CD4-positive, alpha-beta memory T cell (primary cell): ENCODE measurements at regions not wholly inside any gene's neighbourhood (a gene's known extent, or its start where the extent isn't known, plus 50 kb on each side); places are given as distances from the start of the nearest gene placed in this dataset.
A peak's percentile ranks its signal among the peaks of the same experiment; 100 is the strongest.
"Not testable (repeated sequence)": the region's sequence is repeated elsewhere in the genome, so short reads cannot be mapped to it uniquely, and the experiment has no call there.

ENCODE experiments used
- CTCF ChIA-PET: fragments of 350-600 bp; sonication (Branson Sonifier 250); formaldehyde crosslinking; loops from one replicate; lab custom pipeline; 2021; ENCODE audit warnings: inconsistent platforms; ENCODE audit not compliant: partially characterized antibody; lab: Charles Lee
- POLR2A ChIA-PET: fragments of 350-600 bp; sonication (Branson Sonifier 250); formaldehyde crosslinking; loops from one replicate; lab custom pipeline; 2021; ENCODE audit not compliant: partially characterized antibody; lab: Charles Lee
- DNase-seq, 5 donors: peaks; one replicate each; pipeline versions ENCODE4 v3.0.0 to v3.0.0-alpha.2; 2020 to 2022; ENCODE audit warnings: mixed read lengths in 1 of 5
- H3K27ac ChIP-seq: one replicate; pipeline ENCODE4 v1.7.0; 2013; ENCODE audit warnings: low read depth, low read length
- H3K27me3 ChIP-seq: 2 replicates; pipeline ENCODE4 v1.7.0; 2013; ENCODE audit warnings: mild to moderate bottlenecking, low read length, moderate library complexity; ENCODE audit not compliant: insufficient read depth
- H3K36me3 ChIP-seq: 2 replicates; pipeline ENCODE4 v1.7.0; 2013; ENCODE audit warnings: mild to moderate bottlenecking, low read length, moderate library complexity; ENCODE audit not compliant: insufficient read depth
- H3K4me1 ChIP-seq: 2 replicates; pipeline ENCODE4 v1.7.0; 2013; ENCODE audit warnings: mild to moderate bottlenecking, low read length, moderate library complexity; ENCODE audit not compliant: insufficient read depth
- H3K4me3 ChIP-seq, 2 donors: one replicate each; pipeline ENCODE4 v1.7.0; 2013; ENCODE audit warnings: low read length in 2 of 2, mild to moderate bottlenecking in 1 of 2
- H3K9me3 ChIP-seq, 2 donors: one replicate each; pipeline ENCODE4 v1.7.0; 2013; ENCODE audit warnings: low read length in 2 of 2, control low read depth in 1 of 2; ENCODE audit not compliant: control insufficient read depth in 1 of 2
- H3K27ac Mint-ChIP-seq, 7 donors: one replicate each; pipeline ENCODE4 v1.8.0; 2020 to 2021; ENCODE audit warnings: mixed read lengths in 7 of 7, mild to moderate bottlenecking in 6 of 7, inconsistent platforms in 3 of 7, moderate library complexity in 3 of 7
- H3K27me3 Mint-ChIP-seq, 2 donors: one replicate each; pipeline ENCODE4 v1.8.0; 2020 to 2021; ENCODE audit warnings: mixed read lengths in 2 of 2
- H3K36me3 Mint-ChIP-seq, 2 donors: one replicate each; pipeline ENCODE4 v1.8.0; 2020 to 2021; ENCODE audit warnings: mixed read lengths in 2 of 2, inconsistent platforms in 1 of 2, mild to moderate bottlenecking in 1 of 2
- H3K4me1 Mint-ChIP-seq, 4 donors: one replicate each; pipeline ENCODE4 v1.8.0; 2020 to 2021; ENCODE audit warnings: mixed read lengths in 4 of 4, mild to moderate bottlenecking in 1 of 4
- H3K4me3 Mint-ChIP-seq, 8 donors: one replicate each; pipeline ENCODE4 v1.8.0; 2020 to 2021; ENCODE audit warnings: mixed read lengths in 8 of 8, mild to moderate bottlenecking in 7 of 8, moderate library complexity in 6 of 8, inconsistent platforms in 3 of 8
- H3K9me3 Mint-ChIP-seq, 8 donors: one replicate each; pipeline ENCODE4 v1.8.0; 2020 to 2021; ENCODE audit warnings: mixed read lengths in 8 of 8, mild to moderate bottlenecking in 5 of 8, inconsistent platforms in 3 of 8, moderate library complexity in 1 of 8
- intact Hi-C: fragments of 100-400 bp; cut with micrococcal nuclease; formaldehyde crosslinking; loops from one replicate; pipeline ENCODE4 v1.15.1; 2023

DNA sequence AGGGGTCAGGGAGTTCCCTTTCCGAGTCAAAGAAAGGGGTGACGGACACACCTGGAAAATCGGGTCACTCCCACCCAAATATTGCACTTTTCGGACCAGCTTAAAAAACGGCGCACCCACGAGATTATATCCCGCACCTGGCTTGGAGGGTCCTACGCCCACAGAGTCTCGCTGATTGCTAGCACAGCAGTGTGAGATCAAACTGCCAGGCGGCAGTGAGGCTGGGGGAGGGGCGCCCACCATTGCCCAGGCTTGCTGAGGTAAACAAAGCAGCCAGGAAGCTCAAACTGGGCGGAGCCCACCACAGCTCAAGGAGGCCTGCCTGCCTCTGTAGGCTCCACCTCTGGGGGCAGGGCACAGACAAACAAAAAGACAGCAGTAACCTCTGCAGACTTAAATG lies 88.8 kb upstream of the IFNG-AS1 start:
- H3K27me3 ChIP-seq, intact Hi-C loops, H3K4me3 ChIP-seq, H3K4me1 ChIP-seq, POLR2A ChIA-PET, H3K27ac Mint-ChIP-seq, H3K9me3 ChIP-seq, H3K27me3 Mint-ChIP-seq, H3K27ac ChIP-seq, H3K36me3 ChIP-seq, H3K36me3 Mint-ChIP-seq: not testable (repeated sequence)
- Mint-ChIP-seq H3K4me3 (peak overlapping the region in 1 of 8 donors; percentile 61), H3K4me1 (peaks cover 0 to 11% (median 3%) of the 10 kb centered on the region in 4 donors), H3K9me3 (peaks cover 0 to 11% (median 6%) of the 10 kb centered on the region in 8 donors)
- CTCF ChIA-PET = interaction anchor here (1.1 kb wide), 1 partner anchor 27 kb away, joined by 3 read pairs; no protein-coding TSS in a partner anchor
- DNase-seq = peak in 4 of 5 donors; percentile 3 to 32 (median 20)

DNA sequence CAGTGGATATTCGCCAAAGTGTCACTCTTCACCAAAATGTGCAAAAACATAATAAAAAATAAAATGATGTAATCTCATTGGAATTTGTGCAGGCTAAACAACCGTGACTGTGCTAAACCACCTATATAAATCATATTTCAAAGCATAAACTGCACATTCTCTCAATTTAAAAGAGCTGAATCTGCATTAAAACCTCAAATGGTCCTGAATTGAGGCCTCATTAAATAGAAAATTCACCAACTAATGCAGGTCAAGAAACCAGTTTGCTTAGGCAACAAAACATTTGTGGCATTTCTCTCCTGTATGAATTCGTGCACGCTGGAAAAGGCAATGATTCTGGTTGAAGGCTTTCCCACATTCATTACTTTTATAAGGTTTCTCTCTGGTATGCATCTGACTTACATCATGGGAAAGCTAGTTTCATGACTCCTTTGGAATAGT lies 80.1 kb upstream of the IFNG-AS1 start:
- Mint-ChIP-seq H3K9me3 (peaks cover 0 to 2% (median 0%) of the 10 kb centered on the region in 8 donors), H3K27ac (no peak overlapping the region), H3K4me3 (no peak overlapping the region), H3K36me3 (no peaks in the 10 kb centered on the region), H3K27me3 (peaks cover 0 to 8% of the 10 kb centered on the region in 2 donors), H3K4me1 (no peaks in the 10 kb centered on the region)
- CTCF ChIA-PET = interaction anchor here (0.8 to 1.3 kb wide), 3 partner anchors 20 to 553 kb away, joined by 3 read pairs; no protein-coding TSS in a partner anchor
- H3K27me3 ChIP-seq = no peaks in the 10 kb centered on the region
- no peaks in the 10 kb centered on the region for H3K36me3 ChIP-seq
- no peaks in the 10 kb centered on the region for H3K4me1 ChIP-seq
- DNase-seq = no peak
- intact Hi-C loops = no loop called here
- no peaks in the 10 kb centered on the region for H3K9me3 ChIP-seq
- no peak overlapping the region for H3K4me3 ChIP-seq
- H3K27ac ChIP-seq = no peak overlapping the region
- POLR2A ChIA-PET = no interaction called here

DNA sequence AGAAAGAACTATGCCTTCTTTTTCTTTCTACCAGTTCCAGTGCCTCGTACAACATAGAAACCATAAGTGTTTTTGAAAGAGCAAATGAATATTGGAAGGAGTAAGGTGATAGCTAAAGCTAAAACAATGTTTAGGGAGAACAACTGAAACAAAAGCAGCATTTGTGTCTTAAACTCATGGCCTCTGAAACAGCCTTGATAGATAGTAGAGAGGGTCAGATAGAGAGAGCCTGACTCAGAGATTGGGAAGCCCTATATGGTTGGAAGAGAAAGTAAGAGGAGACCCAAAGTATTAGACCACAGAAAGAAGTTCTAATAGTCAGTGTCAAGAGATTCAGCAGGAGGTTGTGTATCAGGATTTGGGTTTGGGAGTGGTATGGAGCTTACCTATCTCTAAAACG lies 79.6 kb upstream of the IFNG-AS1 start:
- no peaks in the 10 kb centered on the region for H3K4me1 Mint-ChIP-seq
- H3K9me3 Mint-ChIP-seq = peaks cover 0 to 2% (median 0%) of the 10 kb centered on the region in 8 donors
- ChIA-PET POLR2A (no interaction called here), CTCF (interaction anchor here (0.8 to 1.1 kb wide), 2 partner anchors 21 to 554 kb away, joined by 3 read pairs; no protein-coding TSS in a partner anchor)
- peaks cover 0 to 12% of the 10 kb centered on the region in 2 donors for H3K27me3 Mint-ChIP-seq
- intact Hi-C loops = no loop called here
- H3K4me3 Mint-ChIP-seq = no peak overlapping the region
- DNase-seq = no peak
- Histone ChIP-seq H3K36me3 (no peaks in the 10 kb centered on the region), H3K4me3 (no peak overlapping the region), H3K27me3 (no peaks in the 10 kb centered on the region), H3K4me1 (no peaks in the 10 kb centered on the region), H3K27ac (no peak overlapping the region), H3K9me3 (no peaks in the 10 kb centered on the region)
- no peaks in the 10 kb centered on the region for H3K36me3 Mint-ChIP-seq
- no peak overlapping the region for H3K27ac Mint-ChIP-seq

DNA sequence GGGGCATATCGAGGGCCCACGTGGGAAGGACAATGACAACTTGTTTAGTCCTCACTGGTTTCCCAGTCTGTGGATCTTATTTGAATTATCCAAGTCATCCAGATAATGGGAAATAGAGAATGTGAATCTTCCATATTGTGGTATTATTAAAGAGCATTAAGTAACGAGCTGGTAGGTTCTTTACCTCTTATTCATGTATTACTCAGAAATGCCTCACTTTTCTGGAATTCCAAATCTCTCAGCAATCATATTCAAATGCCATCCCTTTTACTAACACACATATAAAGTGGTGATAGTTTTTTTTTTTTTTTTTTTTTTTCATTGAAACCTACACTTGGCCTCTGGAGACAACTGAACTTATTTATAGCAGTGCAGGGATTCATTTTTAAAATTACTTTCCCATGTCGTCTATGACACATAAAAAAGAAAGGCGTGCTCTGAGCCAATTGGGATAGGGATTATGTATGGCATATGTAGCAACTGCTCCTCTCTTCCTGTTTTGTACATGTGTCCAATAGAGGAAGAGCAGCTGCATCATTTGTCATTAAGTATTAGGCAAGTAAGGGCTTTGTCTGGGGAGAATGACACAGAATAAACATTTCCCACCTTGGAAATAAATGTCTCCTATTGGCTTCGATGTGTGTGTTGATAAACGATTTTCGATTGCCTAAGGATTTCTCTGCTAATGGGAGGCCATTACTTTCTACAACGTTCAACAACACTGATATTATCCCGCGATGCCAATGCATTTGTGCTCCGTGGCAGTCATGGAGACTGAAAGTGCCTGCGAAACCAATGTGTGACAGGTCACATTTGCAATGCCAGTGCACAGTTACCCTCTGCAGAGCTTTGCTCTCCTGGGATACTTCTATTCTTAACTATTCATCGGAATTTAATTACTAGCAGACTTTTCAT lies 78.6 kb upstream of the IFNG-AS1 start:
- Mint-ChIP-seq H3K4me3 (no peak overlapping the region), H3K27me3 (peaks cover 0 to 12% of the 10 kb centered on the region in 2 donors), H3K9me3 (peaks cover 0 to 2% (median 0%) of the 10 kb centered on the region in 8 donors), H3K4me1 (no peaks in the 10 kb centered on the region), H3K36me3 (no peaks in the 10 kb centered on the region), H3K27ac (no peak overlapping the region)
- Histone ChIP-seq H3K4me3 (no peak overlapping the region), H3K27me3 (no peaks in the 10 kb centered on the region), H3K27ac (no peak overlapping the region), H3K9me3 (no peaks in the 10 kb centered on the region), H3K4me1 (no peaks in the 10 kb centered on the region), H3K36me3 (no peaks in the 10 kb centered on the region)
- intact Hi-C loops = no loop called here
- ChIA-PET POLR2A (interaction anchor here (1.2 kb wide), 1 partner anchor 15 kb away, joined by 4 read pairs; no protein-coding TSS in a partner anchor), CTCF (interaction anchor here (0.6 to 0.7 kb wide), 2 partner anchors 10 to 150 kb away, joined by 3 read pairs; no protein-coding TSS in a partner anchor)
- no peak for DNase-seq

GRCh38 chr12:67911275-67911600 lies 78.0 kb upstream of the IFNG-AS1 start:
- no peaks in the 10 kb centered on the region for H3K9me3 ChIP-seq
- Mint-ChIP-seq H3K9me3 (peaks cover 0 to 2% (median 0%) of the 10 kb centered on the region in 8 donors), H3K36me3 (no peaks in the 10 kb centered on the region), H3K27ac (no peak overlapping the region), H3K4me1 (no peaks in the 10 kb centered on the region), H3K27me3 (peaks cover 0 to 12% of the 10 kb centered on the region in 2 donors), H3K4me3 (no peak overlapping the region)
- intact Hi-C loops = no loop called here
- ChIA-PET POLR2A (interaction anchor here (1.2 kb wide), 1 partner anchor 14 kb away, joined by 4 read pairs; no protein-coding TSS in a partner anchor), CTCF (no interaction called here)
- H3K27me3 ChIP-seq = no peaks in the 10 kb centered on the region
- no peak overlapping the region for H3K27ac ChIP-seq
- no peak for DNase-seq
- no peaks in the 10 kb centered on the region for H3K4me1 ChIP-seq
- H3K4me3 ChIP-seq = no peak overlapping the region
- no peaks in the 10 kb centered on the region for H3K36me3 ChIP-seq

DNA sequence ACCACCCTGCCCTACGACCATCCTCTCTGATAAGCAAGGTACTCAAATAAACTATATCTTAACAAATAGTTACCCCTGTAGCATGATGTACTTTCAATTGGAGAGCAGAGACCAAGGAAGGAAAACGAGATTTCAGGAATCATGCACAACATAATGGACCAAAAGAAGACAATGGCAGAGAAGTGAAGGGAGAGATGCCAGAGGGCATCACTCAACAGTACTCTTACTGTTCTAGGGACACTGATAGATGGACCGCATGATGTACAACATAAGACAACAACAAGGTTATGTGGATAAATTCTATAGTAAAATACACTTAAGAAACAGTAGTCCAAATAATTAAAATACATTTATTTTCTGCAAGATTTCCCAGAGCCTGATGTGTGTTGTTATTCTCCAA lies 77.5 kb upstream of the IFNG-AS1 start:
- POLR2A ChIA-PET = no interaction called here
- H3K9me3 Mint-ChIP-seq = no peaks in the 10 kb centered on the region
- DNase-seq = no peak
- no peaks in the 10 kb centered on the region for H3K36me3 Mint-ChIP-seq
- CTCF ChIA-PET = no interaction called here
- Histone ChIP-seq H3K9me3 (no peaks in the 10 kb centered on the region), H3K36me3 (no peaks in the 10 kb centered on the region), H3K4me3 (no peak overlapping the region), H3K4me1 (no peaks in the 10 kb centered on the region), H3K27me3 (no peaks in the 10 kb centered on the region), H3K27ac (no peak overlapping the region)
- H3K27me3 Mint-ChIP-seq = peaks cover 0 to 14% of the 10 kb centered on the region in 2 donors
- no peak overlapping the region for H3K4me3 Mint-ChIP-seq
- intact Hi-C loops = no loop called here
- H3K4me1 Mint-ChIP-seq = no peaks in the 10 kb centered on the region
- no peak overlapping the region for H3K27ac Mint-ChIP-seq

DNA sequence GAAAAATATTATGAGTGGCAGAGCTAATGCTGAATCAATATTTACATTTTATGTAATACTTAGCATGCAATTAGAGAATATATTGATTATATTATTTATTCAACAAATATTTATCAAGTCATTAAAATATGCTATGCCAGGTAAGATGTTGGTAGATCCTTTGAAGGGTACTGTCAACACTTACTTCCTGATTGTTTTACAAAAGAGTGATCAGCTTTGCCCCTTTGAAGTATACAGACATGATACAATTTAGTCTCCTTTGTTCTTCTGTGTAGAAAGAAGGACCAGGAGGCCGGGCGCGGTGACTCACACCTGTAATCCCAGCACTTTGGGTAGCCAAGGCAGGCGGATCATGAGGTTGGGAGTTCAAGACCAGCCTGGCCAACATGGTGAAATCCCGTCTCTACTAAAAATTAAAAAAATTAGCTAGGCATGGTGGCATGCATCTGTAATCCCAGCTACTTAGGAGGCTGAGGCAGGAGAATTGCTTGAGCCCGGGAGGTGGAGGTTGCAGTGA lies 73.9 kb upstream of the IFNG-AS1 start:
- no peak overlapping the region for H3K4me3 ChIP-seq
- no peak overlapping the region for H3K27ac ChIP-seq
- no peak for DNase-seq
- Mint-ChIP-seq H3K27ac (no peak overlapping the region), H3K27me3 (peaks cover 0 to 14% of the 10 kb centered on the region in 2 donors), H3K4me3 (no peak overlapping the region), H3K9me3 (no peaks in the 10 kb centered on the region), H3K36me3 (no peaks in the 10 kb centered on the region), H3K4me1 (peaks cover 0 to 2% (median under 1%) of the 10 kb centered on the region in 4 donors)
- intact Hi-C loops = no loop called here
- ChIA-PET POLR2A (no interaction called here), CTCF (interaction anchor here (0.7 to 1.1 kb wide), 2 partner anchors 8 to 265 kb away, joined by 3 read pairs; no protein-coding TSS in a partner anchor)
- H3K36me3 ChIP-seq = no peaks in the 10 kb centered on the region
- H3K9me3 ChIP-seq = no peaks in the 10 kb centered on the region
- no peaks in the 10 kb centered on the region for H3K4me1 ChIP-seq
- no peaks in the 10 kb centered on the region for H3K27me3 ChIP-seq
